WTC11 (cell line): ENCODE measurements at regions not wholly inside any gene's neighbourhood (a gene's known extent, or its start where the extent isn't known, plus 50 kb on each side); places are given as distances from the start of the nearest gene placed in this dataset.

ENCODE experiments used
- ATAC-seq: fragments of 200-7000 bp; cut with Tn5 transposase; 2 replicates; pipeline ENCODE4 v1.10.0; 2021; ENCODE audit warnings: mild to moderate bottlenecking, moderate library complexity
- CTCF ChIA-PET: fragments of 300-600 bp; sonication (Branson Sonifier 250); formaldehyde crosslinking; loops from one replicate; lab custom pipeline; 2021; ENCODE audit warnings: antibody characterized with exemption; lab: Charles Lee
- POLR2A ChIA-PET: fragments of 350-600 bp; sonication (Branson Sonifier 250); formaldehyde crosslinking; loops from one replicate; lab custom pipeline; 2021; ENCODE audit warnings: antibody characterized with exemption; lab: Charles Lee
- DNase-seq: peaks from one replicate; pipeline ENCODE4 v3.0.0; 2021; ENCODE audit warnings: low spot score
- H3K27ac Mint-ChIP-seq: 2 replicates; pipeline ENCODE4 v1.8.0; 2021; ENCODE audit warnings: mixed read lengths
- H3K27me3 Mint-ChIP-seq: 2 replicates; pipeline ENCODE4 v1.8.0; 2021; ENCODE audit warnings: low read depth, mild to moderate bottlenecking, moderate library complexity, mixed read lengths
- H3K36me3 Mint-ChIP-seq: 2 replicates; pipeline ENCODE4 v1.8.0; 2021; ENCODE audit warnings: mixed read lengths
- H3K4me1 Mint-ChIP-seq: 2 replicates; pipeline ENCODE4 v1.8.0; 2022; ENCODE audit warnings: mixed read lengths
- H3K4me3 Mint-ChIP-seq: 2 replicates; pipeline ENCODE4 v1.8.0; 2021; ENCODE audit warnings: mild to moderate bottlenecking, moderate library complexity, mixed read lengths
- H3K9me3 Mint-ChIP-seq: 2 replicates; pipeline ENCODE4 v1.8.0; 2021; ENCODE audit warnings: mixed read lengths
- ATF1 ChIP-seq: sonication (generic); formaldehyde crosslinking; IDR thresholded peaks from 2 replicates; pipeline ENCODE4 v1.8.1; 2023; ENCODE audit warnings: mild to moderate bottlenecking, moderate library complexity, missing genetic modification reagents
- CREB1 ChIP-seq: sonication (generic); formaldehyde crosslinking; IDR thresholded peaks from 2 replicates; pipeline ENCODE4 v1.8.0; 2023; ENCODE audit warnings: mild to moderate bottlenecking, missing genetic modification reagents
- CREM ChIP-seq: sonication (generic); formaldehyde crosslinking; IDR thresholded peaks from 2 replicates; pipeline ENCODE4 v1.8.1; 2022; ENCODE audit warnings: mild to moderate bottlenecking, missing genetic modification reagents, moderate library complexity
- EMX1 ChIP-seq: fragments of 250-450 bp; sonication (Bioruptor Pico); IDR thresholded peaks from 2 replicates; pipeline ENCODE4 v1.8.0; 2021; ENCODE audit warnings: mild to moderate bottlenecking
- ETV6 ChIP-seq: sonication (generic); formaldehyde crosslinking; IDR thresholded peaks from 2 replicates; pipeline ENCODE4 v1.8.1; 2022; ENCODE audit warnings: mild to moderate bottlenecking, missing genetic modification reagents
- FOXK1 ChIP-seq: sonication (generic); formaldehyde crosslinking; IDR thresholded peaks from 2 replicates; pipeline ENCODE4 v1.8.0; 2022; ENCODE audit warnings: mild to moderate bottlenecking, moderate library complexity, missing genetic modification reagents
- FOXP1 ChIP-seq: sonication (generic); formaldehyde crosslinking; IDR thresholded peaks from 2 replicates; pipeline ENCODE4 v1.8.0; 2022; ENCODE audit warnings: missing genetic modification reagents, mild to moderate bottlenecking, moderate library complexity, borderline replicate concordance
- FOXP4 ChIP-seq: sonication (generic); formaldehyde crosslinking; IDR thresholded peaks from 2 replicates; pipeline ENCODE4 v1.8.0; 2022; ENCODE audit warnings: mild to moderate bottlenecking, missing genetic modification reagents
- IRF2 ChIP-seq: sonication (generic); formaldehyde crosslinking; IDR thresholded peaks from 2 replicates; pipeline ENCODE4 v1.8.0; 2022; ENCODE audit warnings: low read depth, missing genetic modification reagents, borderline replicate concordance
- JUN ChIP-seq: sonication (generic); formaldehyde crosslinking; IDR thresholded peaks from 2 replicates; pipeline ENCODE4 v1.8.0; 2023; ENCODE audit warnings: mild to moderate bottlenecking, missing genetic modification reagents
- MLX ChIP-seq: sonication (generic); formaldehyde crosslinking; IDR thresholded peaks from 2 replicates; pipeline ENCODE4 v1.8.1; 2023; ENCODE audit warnings: mild to moderate bottlenecking, missing genetic modification reagents, moderate library complexity
- NR1H2 ChIP-seq: sonication (generic); formaldehyde crosslinking; IDR thresholded peaks from 2 replicates; pipeline ENCODE4 v1.9.0; 2021; ENCODE audit warnings: mild to moderate bottlenecking, moderate library complexity, missing genetic modification reagents
- PRDM15 ChIP-seq: sonication (generic); formaldehyde crosslinking; IDR thresholded peaks from 2 replicates; pipeline ENCODE4 v1.8.0; 2022; ENCODE audit warnings: missing genetic modification reagents
- PRRX2 ChIP-seq: fragments of 250-450 bp; sonication (Bioruptor Pico); IDR thresholded peaks from 2 replicates; pipeline ENCODE4 v1.8.0; 2021; ENCODE audit warnings: mild to moderate bottlenecking
- SOX15 ChIP-seq: fragments of 250-450 bp; sonication (Bioruptor Pico); IDR thresholded peaks from 2 replicates; pipeline ENCODE4 v1.9.0; 2021; ENCODE audit warnings: mild to moderate bottlenecking
- SP1 ChIP-seq: sonication (generic); formaldehyde crosslinking; conservative IDR thresholded peaks from 2 replicates; pipeline ENCODE4 v1.8.1; 2022; ENCODE audit warnings: missing genetic modification reagents
- TCF7 ChIP-seq: sonication (generic); formaldehyde crosslinking; IDR thresholded peaks from 2 replicates; pipeline ENCODE4 v1.8.0; 2022; ENCODE audit warnings: mild to moderate bottlenecking, low read depth, missing genetic modification reagents, moderate library complexity
- TEAD4 ChIP-seq: sonication (generic); formaldehyde crosslinking; IDR thresholded peaks from 2 replicates; pipeline ENCODE4 v1.8.0; 2022; ENCODE audit warnings: mild to moderate bottlenecking, missing genetic modification reagents
- USF2 ChIP-seq: sonication (generic); formaldehyde crosslinking; IDR thresholded peaks from 2 replicates; pipeline ENCODE4 v1.8.1; 2023; ENCODE audit warnings: mild to moderate bottlenecking, missing genetic modification reagents, moderate library complexity
- ZNF138 ChIP-seq: sonication (generic); formaldehyde crosslinking; conservative IDR thresholded peaks from 2 replicates; pipeline ENCODE4 v1.8.1; 2022; ENCODE audit warnings: mild to moderate bottlenecking, moderate library complexity, missing genetic modification reagents
- ZNF396 ChIP-seq: fragments of 250-450 bp; sonication (Bioruptor Pico); IDR thresholded peaks from 2 replicates; pipeline ENCODE4 v1.8.0; 2021; ENCODE audit warnings: mild to moderate bottlenecking, moderate library complexity, borderline replicate concordance
- ZNF671 ChIP-seq: fragments of 250-450 bp; sonication (Bioruptor Pico); IDR thresholded peaks from 2 replicates; pipeline ENCODE4 v1.8.0; 2021; ENCODE audit warnings: mild to moderate bottlenecking
- TF ChIP-seq, protein P1 (sequence below): sonication (generic); formaldehyde crosslinking; IDR thresholded peaks from 2 replicates; pipeline ENCODE4 v1.8.0; 2023; ENCODE audit warnings: missing genetic modification reagents, mild to moderate bottlenecking, borderline replicate concordance
- TF ChIP-seq, protein P2 (sequence below): fragments of 250-450 bp; sonication (Bioruptor Pico); IDR thresholded peaks from 2 replicates; pipeline ENCODE4 v1.9.0; 2021; ENCODE audit warnings: mild to moderate bottlenecking
- TF ChIP-seq, protein P3 (sequence below): sonication (generic); formaldehyde crosslinking; IDR thresholded peaks from 2 replicates; pipeline ENCODE4 v1.8.1; 2022; ENCODE audit warnings: low read depth, missing genetic modification reagents, borderline replicate concordance

GRCh38 chr13:48806522-48806921 lies 152.8 kb downstream of the CYSLTR2 start:
- CTCF ChIA-PET = no interaction called here
- no peaks in the 10 kb centered on the region for H3K4me1 Mint-ChIP-seq
- no peaks in the 10 kb centered on the region for H3K27me3 Mint-ChIP-seq
- H3K27ac Mint-ChIP-seq = no peak overlapping the region
- no peak for DNase-seq
- TF ChIP-seq ZNF396 (CRISPR knock-in tag) (no peak), EMX1 (no peak), FOXK1 (CRISPR knock-in tag) (no peak), CREB1 (CRISPR knock-in tag) (no peak), CREM (CRISPR knock-in tag) (no peak), NR1H2 (CRISPR knock-in tag) (no peak), FOXP1 (CRISPR knock-in tag) (no peak), PRRX2 (CRISPR knock-in tag) (no peak), MLX (CRISPR knock-in tag) (no peak), USF2 (CRISPR knock-in tag) (no peak)
- TF ChIP-seq, protein P1, sequence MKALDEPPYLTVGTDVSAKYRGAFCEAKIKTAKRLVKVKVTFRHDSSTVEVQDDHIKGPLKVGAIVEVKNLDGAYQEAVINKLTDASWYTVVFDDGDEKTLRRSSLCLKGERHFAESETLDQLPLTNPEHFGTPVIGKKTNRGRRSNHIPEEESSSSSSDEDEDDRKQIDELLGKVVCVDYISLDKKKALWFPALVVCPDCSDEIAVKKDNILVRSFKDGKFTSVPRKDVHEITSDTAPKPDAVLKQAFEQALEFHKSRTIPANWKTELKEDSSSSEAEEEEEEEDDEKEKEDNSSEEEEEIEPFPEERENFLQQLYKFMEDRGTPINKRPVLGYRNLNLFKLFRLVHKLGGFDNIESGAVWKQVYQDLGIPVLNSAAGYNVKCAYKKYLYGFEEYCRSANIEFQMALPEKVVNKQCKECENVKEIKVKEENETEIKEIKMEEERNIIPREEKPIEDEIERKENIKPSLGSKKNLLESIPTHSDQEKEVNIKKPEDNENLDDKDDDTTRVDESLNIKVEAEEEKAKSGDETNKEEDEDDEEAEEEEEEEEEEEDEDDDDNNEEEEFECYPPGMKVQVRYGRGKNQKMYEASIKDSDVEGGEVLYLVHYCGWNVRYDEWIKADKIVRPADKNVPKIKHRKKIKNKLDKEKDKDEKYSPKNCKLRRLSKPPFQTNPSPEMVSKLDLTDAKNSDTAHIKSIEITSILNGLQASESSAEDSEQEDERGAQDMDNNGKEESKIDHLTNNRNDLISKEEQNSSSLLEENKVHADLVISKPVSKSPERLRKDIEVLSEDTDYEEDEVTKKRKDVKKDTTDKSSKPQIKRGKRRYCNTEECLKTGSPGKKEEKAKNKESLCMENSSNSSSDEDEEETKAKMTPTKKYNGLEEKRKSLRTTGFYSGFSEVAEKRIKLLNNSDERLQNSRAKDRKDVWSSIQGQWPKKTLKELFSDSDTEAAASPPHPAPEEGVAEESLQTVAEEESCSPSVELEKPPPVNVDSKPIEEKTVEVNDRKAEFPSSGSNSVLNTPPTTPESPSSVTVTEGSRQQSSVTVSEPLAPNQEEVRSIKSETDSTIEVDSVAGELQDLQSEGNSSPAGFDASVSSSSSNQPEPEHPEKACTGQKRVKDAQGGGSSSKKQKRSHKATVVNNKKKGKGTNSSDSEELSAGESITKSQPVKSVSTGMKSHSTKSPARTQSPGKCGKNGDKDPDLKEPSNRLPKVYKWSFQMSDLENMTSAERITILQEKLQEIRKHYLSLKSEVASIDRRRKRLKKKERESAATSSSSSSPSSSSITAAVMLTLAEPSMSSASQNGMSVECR (CRISPR knock-in tag) = no peak
- H3K9me3 Mint-ChIP-seq = no peaks in the 10 kb centered on the region
- H3K36me3 Mint-ChIP-seq = no peaks in the 10 kb centered on the region
- ATAC-seq = no peak
- no peak overlapping the region for H3K4me3 Mint-ChIP-seq
- POLR2A ChIA-PET = no interaction called here

- no peak overlapping the region for H3K4me3 Mint-ChIP-seq
- no peaks in the 10 kb centered on the region for H3K4me1 Mint-ChIP-seq
- no peaks in the 10 kb centered on the region for H3K27me3 Mint-ChIP-seq
- ATAC-seq = no peak
- ChIA-PET CTCF (no interaction called here), POLR2A (no interaction called here)
- no peak for DNase-seq
- H3K36me3 Mint-ChIP-seq = no peaks in the 10 kb centered on the region
- H3K9me3 Mint-ChIP-seq = peaks cover 4% of the 10 kb centered on the region; the same call in 1 of the 2 replicates
- H3K27ac Mint-ChIP-seq = no peak overlapping the region
- TF ChIP-seq IRF2 (CRISPR knock-in tag) (no peak), ATF1 (CRISPR knock-in tag) (no peak), ZNF671 (CRISPR knock-in tag) (no peak), JUN (no peak), SOX15 (CRISPR knock-in tag) (no peak), ETV6 (CRISPR knock-in tag) (no peak), FOXP4 (CRISPR knock-in tag) (no peak), SP1 (CRISPR knock-in tag) (no peak), PRDM15 (CRISPR knock-in tag) (no peak), TCF7 (CRISPR knock-in tag) (no peak), TEAD4 (CRISPR knock-in tag) (no peak), ZNF138 (CRISPR knock-in tag) (no peak)
- TF ChIP-seq, protein P2, sequence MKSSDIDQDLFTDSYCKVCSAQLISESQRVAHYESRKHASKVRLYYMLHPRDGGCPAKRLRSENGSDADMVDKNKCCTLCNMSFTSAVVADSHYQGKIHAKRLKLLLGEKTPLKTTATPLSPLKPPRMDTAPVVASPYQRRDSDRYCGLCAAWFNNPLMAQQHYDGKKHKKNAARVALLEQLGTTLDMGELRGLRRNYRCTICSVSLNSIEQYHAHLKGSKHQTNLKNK (CRISPR knock-in tag) = no peak
- TF ChIP-seq, protein P3, sequence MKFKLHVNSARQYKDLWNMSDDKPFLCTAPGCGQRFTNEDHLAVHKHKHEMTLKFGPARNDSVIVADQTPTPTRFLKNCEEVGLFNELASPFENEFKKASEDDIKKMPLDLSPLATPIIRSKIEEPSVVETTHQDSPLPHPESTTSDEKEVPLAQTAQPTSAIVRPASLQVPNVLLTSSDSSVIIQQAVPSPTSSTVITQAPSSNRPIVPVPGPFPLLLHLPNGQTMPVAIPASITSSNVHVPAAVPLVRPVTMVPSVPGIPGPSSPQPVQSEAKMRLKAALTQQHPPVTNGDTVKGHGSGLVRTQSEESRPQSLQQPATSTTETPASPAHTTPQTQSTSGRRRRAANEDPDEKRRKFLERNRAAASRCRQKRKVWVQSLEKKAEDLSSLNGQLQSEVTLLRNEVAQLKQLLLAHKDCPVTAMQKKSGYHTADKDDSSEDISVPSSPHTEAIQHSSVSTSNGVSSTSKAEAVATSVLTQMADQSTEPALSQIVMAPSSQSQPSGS (CRISPR knock-in tag) = no peak
Measured at GRCh38 chr13:48808683-48809082, 155.0 kb downstream of the CYSLTR2 start.
